NK-92 treated with Interleukin-12 subunit alpha and Interleukin-12 subunit beta, amount 100 ng/mL, for 24 hours (cell line): ENCODE measurements at regions not wholly inside any gene's neighbourhood (a gene's known extent, or its start where the extent isn't known, plus 50 kb on each side); places are given as distances from the start of the nearest gene placed in this dataset.
"Not testable (repeated sequence)": the region's sequence is repeated elsewhere in the genome, so short reads cannot be mapped to it uniquely, and the experiment has no call there.

Source experiments
- DNase-seq: peaks from one replicate; lab custom pipeline; 2025; lab: John Stamatoyannopoulos, UW

- DNase-seq: no peak
Measured at GRCh38 chr2:107721178-107721577, 105.5 kb upstream of the RGPD4 start.

- no peak for DNase-seq
Measured at GRCh38 chr2:107721586-107721985, 105.1 kb upstream of the RGPD4 start.

GRCh38 chr2:107725824-107726223 is 100.9 kb upstream of the RGPD4 start:
- not testable (repeated sequence) for DNase-seq

GRCh38 chr2:107727318-107727717 is 99.4 kb upstream of the RGPD4 start:
- DNase-seq: no peak

- DNase-seq: no peak
Measured at GRCh38 chr2:107728586-107728985, 98.1 kb upstream of the RGPD4 start.

GRCh38 chr2:107729440-107729839 is 97.3 kb upstream of the RGPD4 start:
- DNase-seq: no peak

- no peak for DNase-seq
Measured at GRCh38 chr2:107730898-107731297, 95.8 kb upstream of the RGPD4 start.

GRCh38 chr2:107731435-107731834 is 95.3 kb upstream of the RGPD4 start:
- no peak for DNase-seq

GRCh38 chr2:107735201-107735600 is 91.5 kb upstream of the RGPD4 start:
- no peak for DNase-seq

- no peak for DNase-seq
Measured at GRCh38 chr2:107737756-107738155, 88.9 kb upstream of the RGPD4 start.

- no peak for DNase-seq
Measured at GRCh38 chr2:107738266-107738665, 88.4 kb upstream of the RGPD4 start.

GRCh38 chr2:107740300-107740699 is 86.4 kb upstream of the RGPD4 start:
- DNase-seq: no peak

GRCh38 chr2:107742460-107743027 is 84.1 kb upstream of the RGPD4 start:
- DNase-seq: no peak

- DNase-seq: no peak
Measured at GRCh38 chr2:107743274-107743673, 83.4 kb upstream of the RGPD4 start.

- no peak for DNase-seq
Measured at GRCh38 chr2:107745100-107745499, 81.6 kb upstream of the RGPD4 start.

- not testable (repeated sequence) for DNase-seq
Measured at GRCh38 chr2:107746552-107747198, 80.0 kb upstream of the RGPD4 start.

- DNase-seq: not testable (repeated sequence)
Measured at GRCh38 chr2:107747199-107747963, 79.3 kb upstream of the RGPD4 start.

- no peak for DNase-seq
Measured at GRCh38 chr2:107747964-107748583, 78.6 kb upstream of the RGPD4 start.

- DNase-seq: no peak
Measured at GRCh38 chr2:107751936-107752335, 74.8 kb upstream of the RGPD4 start.

GRCh38 chr2:107753806-107754205 is 72.9 kb upstream of the RGPD4 start:
- not testable (repeated sequence) for DNase-seq

GRCh38 chr2:107757223-107757622 is 69.5 kb upstream of the RGPD4 start:
- DNase-seq: no peak

GRCh38 chr2:107760620-107761364 is 65.9 kb upstream of the RGPD4 start:
- DNase-seq: no peak
